ENCODE measurements at regions not wholly inside any gene's neighbourhood (a gene's known extent, or its start where the extent isn't known, plus 50 kb on each side); places are given as distances from the start of the nearest gene placed in this dataset.

GRCh38 chr7:159231017-159231416, 86.3 kb upstream of the VIPR2 start:
- TF ChIP-seq CTCF (IDR thresholded peaks at IDR 0.05; ENCODE audit: low read depth, low read length, missing input control) (no peak), NR2F2 (IDR thresholded peaks at IDR 0.05) (no peak), TAF1 (conservative IDR thresholded peaks at IDR 0.05) (no peak), REST (IDR thresholded peaks at IDR 0.05) (no peak), JUND (IDR thresholded peaks at IDR 0.05) (no peak), MAX (IDR thresholded peaks at IDR 0.05) (no peak), EGR1 (IDR thresholded peaks at IDR 0.05; ENCODE audit: low read depth in 2 of 2) (no peak), RAD21 (IDR thresholded peaks at IDR 0.05) (no peak), ZBTB33 (IDR thresholded peaks at IDR 0.05) (no peak), GABPA (IDR thresholded peaks at IDR 0.05 in 1 of 2, conservative IDR thresholded peaks at IDR 0.05 in 1 of 2) (no peak), RXRA (IDR thresholded peaks at IDR 0.05) (no peak), ATF3 (IDR thresholded peaks at IDR 0.05) (no peak), YY1 (IDR thresholded peaks at IDR 0.05) (no peak)

Measured in liver (tissue), 3 donors.